SIG-M5 treated with dmso at 0.1 percent for 504 hours (cell line): ENCODE measurements at regions not wholly inside any gene's neighbourhood (a gene's known extent, or its start where the extent isn't known, plus 50 kb on each side); places are given as distances from the start of the nearest gene placed in this dataset.
A peak's percentile ranks its signal among the peaks of the same experiment; 100 is the strongest.

Experiments
- DNase-seq: peaks from one replicate; lab custom pipeline; 2025; ENCODE audit not compliant: unreplicated experiment; lab: John Stamatoyannopoulos, UW

- DNase-seq, result no peak
These were observed 160.9 kb upstream of the SYT6 start for GRCh38 chr1:114314576-114314975.

DNA sequence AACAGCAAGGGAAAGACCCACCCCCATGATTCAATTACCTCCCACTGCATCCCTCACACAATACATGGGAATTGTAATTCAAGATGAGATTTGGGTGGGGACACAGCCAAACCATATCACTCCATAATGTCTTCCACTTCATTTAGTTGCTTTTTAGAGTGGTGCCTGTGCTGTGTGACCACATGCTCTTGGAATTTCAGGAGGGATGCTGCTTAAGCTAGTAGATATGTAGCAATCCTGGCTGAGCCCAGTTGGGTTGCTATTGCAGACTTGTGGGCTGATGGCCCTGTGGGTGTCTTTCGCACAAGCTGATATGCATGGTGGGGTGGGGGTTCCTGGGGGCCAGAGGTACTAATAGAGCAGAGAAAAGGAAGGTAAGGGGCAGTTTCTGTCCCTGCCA is 160.4 kb upstream of the SYT6 start:
- no peak for DNase-seq

DNA sequence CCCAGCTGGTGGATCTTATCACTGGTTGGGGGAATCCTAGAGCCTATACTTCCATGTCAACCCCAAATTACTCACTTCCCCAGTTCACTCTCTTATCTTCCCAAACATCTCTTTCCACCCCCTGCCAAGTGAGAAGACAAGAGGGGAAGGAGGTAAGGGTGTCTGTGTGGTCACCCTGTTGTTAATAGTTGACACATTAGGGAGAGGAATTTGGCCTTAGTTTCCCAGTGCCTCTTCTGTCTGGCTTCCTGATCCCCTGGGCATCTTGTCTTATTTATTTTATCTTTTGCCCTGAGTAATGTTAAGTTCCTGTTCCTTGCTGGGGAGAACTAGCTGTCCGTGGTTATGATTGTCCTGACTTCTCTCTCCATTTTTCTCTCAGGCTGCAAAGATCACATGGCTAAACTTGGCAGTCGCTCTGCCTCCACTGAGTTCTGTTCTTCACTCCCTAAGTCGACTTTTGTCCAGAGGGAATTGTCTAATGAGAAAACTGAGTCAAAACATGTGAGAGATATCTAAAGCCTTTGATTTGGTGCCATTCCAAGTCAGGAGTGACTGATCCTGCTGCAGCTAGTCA is 157.1 kb upstream of the SYT6 start:
- DNase-seq, result no peak

GRCh38 chr1:114302821-114303220 is 149.2 kb upstream of the SYT6 start:
- DNase-seq, result no peak

DNA sequence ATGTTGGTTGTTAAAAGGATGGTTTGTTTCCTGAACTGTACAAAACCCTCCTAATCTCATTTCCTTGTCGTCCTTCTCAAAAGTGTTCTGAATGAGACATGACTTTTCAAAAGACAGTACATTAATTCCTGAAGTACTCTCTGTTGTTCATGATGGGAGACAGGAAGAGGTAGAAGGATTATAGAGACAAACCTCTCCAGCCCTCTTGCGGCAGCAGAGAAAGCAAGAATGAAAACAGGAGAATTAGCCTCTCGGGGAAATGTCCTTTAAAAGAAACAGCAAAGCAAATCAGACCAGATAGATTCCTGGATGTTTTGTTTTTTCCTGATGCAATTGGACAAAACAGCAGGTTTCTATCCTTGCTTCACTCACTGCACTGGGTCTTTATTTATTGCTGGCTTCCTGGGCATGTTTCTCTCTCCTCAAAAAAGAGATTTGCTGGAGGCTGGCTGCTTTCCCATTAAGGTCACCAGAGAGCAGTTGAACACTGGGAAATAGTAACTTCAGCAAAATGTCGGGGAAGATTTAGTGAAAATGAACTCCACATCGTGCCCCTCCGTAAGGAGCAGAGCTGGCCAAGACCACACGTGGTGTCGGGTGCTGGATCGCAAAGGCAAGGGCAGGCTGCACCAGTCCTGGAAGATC is 145.8 kb upstream of the SYT6 start:
- no peak for DNase-seq

DNA sequence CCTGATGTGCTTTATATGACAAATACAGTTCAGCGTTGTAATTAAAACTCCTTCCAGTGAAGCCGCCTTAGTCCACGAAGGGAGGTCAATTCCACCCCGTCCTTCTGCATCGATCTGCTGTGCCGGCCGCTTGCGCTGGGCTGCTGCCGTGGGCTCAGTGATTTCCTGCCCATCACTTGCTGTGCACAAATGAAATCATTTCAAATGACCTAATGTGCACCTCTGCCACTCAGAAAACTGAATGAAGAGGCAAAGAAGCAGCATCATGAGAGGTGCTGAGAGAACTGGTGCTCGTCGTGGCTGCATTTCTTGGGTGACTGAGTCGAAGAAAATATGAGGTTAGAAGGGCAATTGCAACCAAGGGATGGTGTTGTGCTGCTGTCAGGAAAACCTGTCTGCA is 144.3 kb upstream of the SYT6 start:
- no peak for DNase-seq

GRCh38 chr1:114296413-114296812 is 142.7 kb upstream of the SYT6 start:
- no peak for DNase-seq

GRCh38 chr1:114295321-114295720 is 141.7 kb upstream of the SYT6 start:
- DNase-seq, result no peak

DNA sequence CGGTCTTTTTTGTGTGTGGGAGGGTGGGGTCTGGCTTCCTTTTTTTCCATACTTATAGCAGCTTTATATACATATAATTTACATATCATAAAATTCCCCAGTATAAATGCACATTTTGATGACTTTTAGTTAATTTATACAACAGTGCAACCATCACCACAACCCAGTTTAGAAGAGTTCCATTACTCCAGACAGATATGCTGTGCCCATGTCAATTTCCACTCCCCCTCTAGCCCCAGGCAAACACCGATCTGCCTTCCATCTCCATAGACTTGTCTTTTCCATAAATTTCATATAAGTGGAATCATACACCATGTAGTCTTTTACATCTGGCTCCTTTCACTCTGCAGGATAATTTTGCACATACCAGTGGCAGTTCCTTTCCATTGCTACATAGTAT is 139.2 kb upstream of the SYT6 start:
- no peak for DNase-seq

DNA sequence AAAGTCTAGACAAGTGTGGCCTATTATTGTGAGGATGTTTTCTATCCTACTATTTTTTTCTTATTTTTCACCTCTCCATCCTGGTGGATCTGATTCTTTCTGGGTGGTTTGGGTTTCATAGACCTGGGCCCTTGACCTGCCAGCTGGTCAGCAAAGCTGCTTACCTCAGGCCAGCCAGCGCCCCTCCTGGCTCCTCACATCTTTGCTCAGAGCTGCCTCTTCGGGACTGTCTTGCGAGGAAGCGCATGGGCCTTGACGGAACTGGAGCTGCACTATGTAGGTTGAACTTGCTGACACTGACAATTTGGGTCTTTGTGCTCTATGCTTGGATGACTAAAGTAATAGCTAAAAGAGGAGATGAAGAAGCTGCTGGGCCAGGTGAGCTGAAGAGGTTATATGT is 138.5 kb upstream of the SYT6 start:
- no peak for DNase-seq

DNA sequence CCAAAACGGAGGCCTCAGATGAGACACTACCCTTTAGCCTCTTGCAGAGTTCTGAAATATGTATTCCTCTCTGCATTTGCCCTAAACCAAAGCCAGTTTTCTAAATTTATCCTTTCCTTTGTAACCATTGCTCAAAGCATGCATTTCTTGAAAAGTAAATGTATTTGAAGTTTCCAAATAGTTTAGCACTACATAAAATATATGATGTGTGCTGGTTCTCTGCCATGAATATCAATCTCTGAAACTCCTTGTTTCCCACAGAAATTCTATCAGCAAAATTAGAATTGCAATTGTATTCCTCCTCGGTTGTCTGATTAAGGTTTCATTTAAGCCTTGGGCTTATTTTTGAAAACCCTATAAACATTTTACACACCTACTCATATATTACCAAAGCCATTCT is 137.1 kb upstream of the SYT6 start:
- DNase-seq, result no peak

DNA sequence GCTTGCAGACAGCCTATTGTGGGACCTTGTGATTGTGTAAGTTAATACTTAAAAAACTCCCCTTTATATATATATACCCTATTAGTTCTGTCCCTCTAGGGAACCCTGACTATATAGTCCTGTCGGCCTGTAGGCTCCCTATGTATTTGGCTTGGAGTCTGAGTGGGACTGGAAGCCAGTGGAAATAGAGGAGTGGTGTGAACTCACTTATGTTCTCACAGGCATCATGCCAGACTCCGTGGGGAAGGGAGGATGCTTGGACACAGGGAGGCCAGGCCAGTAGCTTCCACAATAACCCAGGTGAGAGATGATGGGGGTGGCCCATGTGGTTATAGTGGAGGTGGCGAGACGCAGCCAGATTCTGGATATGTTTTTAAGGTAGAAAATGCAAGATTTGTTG is 136.7 kb upstream of the SYT6 start:
- DNase-seq, result no peak

GRCh38 chr1:114289824-114290223 is 136.2 kb upstream of the SYT6 start:
- DNase-seq, result no peak

DNA sequence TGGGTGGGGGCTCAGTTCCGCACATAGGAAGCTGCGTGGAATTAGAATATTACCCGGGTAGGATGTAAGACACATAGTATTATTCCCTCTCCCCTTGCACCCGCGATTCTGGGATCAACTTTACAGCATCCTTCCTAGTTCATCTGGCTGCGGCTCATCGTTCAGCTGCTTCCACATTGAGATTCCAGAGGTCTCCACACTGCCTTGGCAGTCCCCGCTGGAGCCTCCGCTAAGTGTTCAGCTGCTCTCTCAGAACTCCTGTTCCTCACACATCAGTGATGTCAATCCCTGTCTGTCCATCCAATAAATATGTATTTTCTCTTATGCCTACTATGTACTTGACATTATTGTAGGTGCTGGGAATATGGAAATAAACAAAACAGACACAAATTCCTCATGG is 135.6 kb upstream of the SYT6 start:
- no peak for DNase-seq

- no peak for DNase-seq
These were observed 133.3 kb upstream of the SYT6 start for GRCh38 chr1:114286960-114287359.

DNA sequence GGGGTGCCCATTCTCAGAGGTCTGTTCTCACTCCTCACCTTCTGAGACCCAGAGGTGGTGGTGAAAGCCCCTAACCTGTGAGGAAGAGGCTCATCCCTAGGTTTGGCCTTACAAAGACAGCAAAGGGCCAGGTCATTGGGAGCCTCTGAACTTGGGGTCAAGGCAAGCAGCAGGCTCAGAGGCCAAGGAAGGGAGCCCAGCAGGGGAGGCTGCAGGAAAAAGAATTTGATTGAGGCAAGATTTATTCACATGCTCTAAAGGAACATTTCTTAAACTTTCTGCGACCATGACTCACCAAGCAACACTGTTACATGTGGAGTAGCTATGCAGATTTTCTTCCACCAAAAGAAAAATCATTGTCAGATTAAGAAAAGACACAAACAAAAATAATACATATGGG is 132.5 kb upstream of the SYT6 start:
- DNase-seq, result no peak

DNA sequence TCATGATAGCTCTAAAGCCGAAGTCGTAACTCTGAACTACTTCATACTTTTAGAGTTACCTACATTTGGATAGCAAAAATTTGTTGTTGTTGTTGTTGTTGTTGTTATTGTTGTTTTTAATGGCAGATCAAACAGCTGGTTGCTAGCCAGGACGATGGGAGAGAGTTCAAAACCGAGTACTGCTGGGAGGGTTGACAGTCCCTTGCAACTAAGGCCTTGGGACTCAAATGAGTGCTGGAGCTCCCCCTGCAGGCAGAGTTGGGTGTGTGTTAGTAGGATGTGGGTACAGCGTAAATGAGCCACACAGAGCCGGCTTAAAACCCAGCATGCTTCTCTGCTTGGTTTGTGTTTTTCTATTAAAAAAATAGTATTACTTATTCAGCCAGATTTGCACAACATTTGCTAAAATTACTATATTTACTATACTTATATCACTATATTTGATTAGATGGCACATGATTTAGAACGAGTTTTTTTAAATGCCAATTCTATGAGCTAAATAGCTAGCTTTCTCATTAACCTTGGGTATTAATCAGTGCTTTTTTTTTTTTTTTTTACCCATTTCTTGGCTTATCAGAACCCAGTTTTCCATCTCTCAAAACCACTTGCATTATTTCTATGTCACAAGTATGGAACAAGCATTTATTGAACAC is 129.2 kb upstream of the SYT6 start:
- DNase-seq, result peak; percentile 96

DNA sequence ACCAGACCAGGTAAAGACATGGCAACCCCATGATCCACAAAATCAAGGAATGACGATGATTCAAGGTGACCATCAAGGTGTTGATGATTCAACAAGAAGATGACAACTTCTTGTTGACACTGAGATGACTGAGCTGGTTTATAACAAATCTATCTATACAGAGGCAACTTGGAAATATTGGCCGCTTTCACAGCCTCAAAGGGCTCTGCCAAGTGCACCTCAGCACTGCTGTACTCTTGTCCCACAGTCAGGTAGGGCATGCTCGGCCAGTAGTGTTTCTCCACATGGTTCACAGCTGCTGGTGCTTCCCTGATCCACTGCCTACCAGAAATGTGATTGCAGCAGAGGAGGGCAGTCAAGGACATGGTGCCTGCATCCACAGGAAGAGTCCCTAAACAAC is 125.2 kb upstream of the SYT6 start:
- no peak for DNase-seq

GRCh38 chr1:114278430-114278829 is 124.8 kb upstream of the SYT6 start:
- DNase-seq, result no peak

GRCh38 chr1:114274621-114275317 is 121.1 kb upstream of the SYT6 start:
- DNase-seq, result peak; percentile 43

- DNase-seq, result no peak
These were observed 118.9 kb upstream of the SYT6 start for GRCh38 chr1:114272593-114272992.

DNA sequence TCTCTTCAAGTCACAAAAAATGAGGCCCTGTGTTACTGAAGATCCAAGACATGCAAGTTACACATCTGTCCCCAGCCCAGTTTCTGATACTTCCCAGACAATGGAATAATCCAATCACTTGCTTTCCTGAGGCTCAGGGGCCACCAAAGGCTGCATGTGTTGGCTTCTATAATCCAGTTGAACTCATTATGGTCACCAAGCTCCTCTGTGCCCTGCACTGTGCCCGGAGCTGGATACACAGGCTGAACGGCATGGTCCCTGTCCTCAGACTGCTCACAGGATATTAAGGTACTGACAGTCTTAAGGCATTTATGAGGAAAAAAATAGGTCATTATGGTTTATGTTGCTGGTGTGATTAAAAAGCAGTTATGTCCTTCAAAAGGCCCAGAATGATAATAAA is 117.0 kb upstream of the SYT6 start:
- DNase-seq, result no peak
